ENCODE measurements at regions not wholly inside any gene's neighbourhood (a gene's known extent, or its start where the extent isn't known, plus 50 kb on each side); places are given as distances from the start of the nearest gene placed in this dataset.

- DNase-seq: no peak
Observed at GRCh38 chr2:205937211-205937610, 148.8 kb downstream of the INO80D start.

GRCh38 chr2:205936446-205936845 is 149.5 kb downstream of the INO80D start:
- no peak for DNase-seq

GRCh38 chr2:205934443-205934842 is 151.5 kb downstream of the INO80D start:
- no peak for DNase-seq

GRCh38 chr2:205932861-205933260 is 153.1 kb downstream of the INO80D start:
- DNase-seq: no peak

GRCh38 chr2:205931388-205931787 is 154.6 kb downstream of the INO80D start:
- no peak for DNase-seq

GRCh38 chr2:205930209-205930608 is 155.8 kb downstream of the INO80D start:
- no peak for DNase-seq

- DNase-seq: no peak
Observed at GRCh38 chr2:205929246-205929942, 156.6 kb downstream of the INO80D start.

- DNase-seq: peak; percentile 75
Observed at GRCh38 chr2:205925373-205926337, 160.3 kb downstream of the INO80D start.

- DNase-seq: no peak
Observed at GRCh38 chr2:205924676-205925075, 161.3 kb downstream of the INO80D start.

GRCh38 chr2:205915130-205915524 is 170.8 kb downstream of the INO80D start:
- no peak for DNase-seq

GRCh38 chr2:205914213-205915129 is 171.5 kb downstream of the INO80D start:
- no peak for DNase-seq

GRCh38 chr2:205913668-205914067 is 172.3 kb downstream of the INO80D start:
- no peak for DNase-seq

- DNase-seq: no peak
Observed at GRCh38 chr2:205911306-205911705, 174.7 kb downstream of the INO80D start.

GRCh38 chr2:205909184-205909572 is 176.8 kb downstream of the INO80D start:
- no peak for DNase-seq

GRCh38 chr2:205908212-205909183 is 177.5 kb downstream of the INO80D start:
- DNase-seq: no peak

GRCh38 chr2:205906419-205906818 is 179.6 kb downstream of the INO80D start:
- DNase-seq: no peak

- no peak for DNase-seq
Observed at GRCh38 chr2:205905576-205905975, 180.4 kb downstream of the INO80D start.

GRCh38 chr2:205904873-205905272 is 181.1 kb downstream of the INO80D start:
- DNase-seq: no peak

- no peak for DNase-seq
Observed at GRCh38 chr2:205903549-205904129, 182.3 kb downstream of the INO80D start.

- no peak for DNase-seq
Observed at GRCh38 chr2:205902900-205903237, 183.1 kb downstream of the INO80D start.
